Progenitor cell of endocrine pancreas (in vitro differentiated cells): ENCODE measurements at regions not wholly inside any gene's neighbourhood (a gene's known extent, or its start where the extent isn't known, plus 50 kb on each side); places are given as distances from the start of the nearest gene placed in this dataset.
A peak's percentile ranks its signal among the peaks of the same experiment; 100 is the strongest.

Experiments
- DNase-seq: peaks from one replicate; pipeline ENCODE4 v3.0.0; 2021; ENCODE audit warnings: low spot score; ENCODE audit not compliant: unreplicated experiment
- H3K27ac Mint-ChIP-seq: 2 replicates; pipeline ENCODE4 v1.8.0; 2021; ENCODE audit warnings: mild to moderate bottlenecking, moderate library complexity, mixed read lengths
- H3K27me3 Mint-ChIP-seq: 2 replicates; pipeline ENCODE4 v1.8.0; 2021; ENCODE audit warnings: mixed read lengths
- H3K36me3 Mint-ChIP-seq: 2 replicates; pipeline ENCODE4 v1.8.0; 2022; ENCODE audit warnings: mixed read lengths; ENCODE audit not compliant: insufficient read depth
- H3K4me1 Mint-ChIP-seq: 2 replicates; pipeline ENCODE4 v1.8.0; 2021; ENCODE audit warnings: low read depth, mixed read lengths
- H3K4me3 Mint-ChIP-seq: 2 replicates; pipeline ENCODE4 v1.8.0; 2021; ENCODE audit warnings: low read depth, mild to moderate bottlenecking, moderate library complexity, mixed read lengths
- H3K9me3 Mint-ChIP-seq: 2 replicates; pipeline ENCODE4 v1.8.0; 2021; ENCODE audit warnings: low read depth, mixed read lengths
- TF ChIP-seq, protein P1 (sequence below): fragments of 200-600 bp; sonication (generic); IDR thresholded peaks from one replicate; pipeline ENCODE4 v1.5.0; 2021; ENCODE audit warnings: antibody characterized with exemption, mild to moderate bottlenecking; ENCODE audit not compliant: unreplicated experiment

DNA sequence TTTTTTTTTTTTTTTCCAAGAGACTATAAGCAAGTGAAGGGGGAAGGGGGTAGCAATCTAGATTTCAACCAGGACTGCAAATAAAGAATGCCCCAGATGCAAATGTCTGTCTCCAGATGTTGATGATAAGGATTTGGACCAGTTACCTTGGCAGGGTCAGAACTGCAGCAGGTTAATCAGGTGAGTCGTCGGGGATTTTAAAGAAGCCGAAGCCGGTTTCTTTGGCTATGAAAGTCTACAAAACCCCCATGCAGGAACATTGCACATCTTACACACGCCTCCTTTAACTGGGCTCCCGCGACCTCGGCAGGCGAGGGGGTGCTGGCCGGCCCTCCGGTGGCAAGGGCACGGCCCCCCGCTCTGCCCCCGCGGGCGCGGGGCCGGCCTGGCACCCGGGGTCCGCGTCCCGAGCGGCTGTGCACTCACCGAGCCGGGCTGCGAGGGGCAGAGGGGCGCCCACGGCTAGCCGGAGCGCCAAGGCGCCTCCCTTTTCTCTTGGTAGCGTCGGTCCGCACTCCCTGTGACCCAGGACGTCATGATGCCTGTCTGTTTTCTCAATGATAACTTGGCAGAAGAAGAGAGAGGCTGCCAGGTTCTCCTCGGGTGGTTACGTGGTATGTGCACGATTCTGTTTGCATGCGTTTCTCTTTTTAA lies 366.3 kb upstream of the ESRRG start:
- Mint-ChIP-seq H3K9me3 (no peaks in the 10 kb centered on the region), H3K4me1 (peaks cover 14% of the 10 kb centered on the region), H3K4me3 (peak overlapping the region; percentile 72), H3K36me3 (no peaks in the 10 kb centered on the region), H3K27me3 (peaks cover 61% of the 10 kb centered on the region), H3K27ac (no peak overlapping the region)
- DNase-seq = peak; percentile 11
- TF ChIP-seq, protein P1, sequence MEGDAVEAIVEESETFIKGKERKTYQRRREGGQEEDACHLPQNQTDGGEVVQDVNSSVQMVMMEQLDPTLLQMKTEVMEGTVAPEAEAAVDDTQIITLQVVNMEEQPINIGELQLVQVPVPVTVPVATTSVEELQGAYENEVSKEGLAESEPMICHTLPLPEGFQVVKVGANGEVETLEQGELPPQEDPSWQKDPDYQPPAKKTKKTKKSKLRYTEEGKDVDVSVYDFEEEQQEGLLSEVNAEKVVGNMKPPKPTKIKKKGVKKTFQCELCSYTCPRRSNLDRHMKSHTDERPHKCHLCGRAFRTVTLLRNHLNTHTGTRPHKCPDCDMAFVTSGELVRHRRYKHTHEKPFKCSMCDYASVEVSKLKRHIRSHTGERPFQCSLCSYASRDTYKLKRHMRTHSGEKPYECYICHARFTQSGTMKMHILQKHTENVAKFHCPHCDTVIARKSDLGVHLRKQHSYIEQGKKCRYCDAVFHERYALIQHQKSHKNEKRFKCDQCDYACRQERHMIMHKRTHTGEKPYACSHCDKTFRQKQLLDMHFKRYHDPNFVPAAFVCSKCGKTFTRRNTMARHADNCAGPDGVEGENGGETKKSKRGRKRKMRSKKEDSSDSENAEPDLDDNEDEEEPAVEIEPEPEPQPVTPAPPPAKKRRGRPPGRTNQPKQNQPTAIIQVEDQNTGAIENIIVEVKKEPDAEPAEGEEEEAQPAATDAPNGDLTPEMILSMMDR = no peak

DNA sequence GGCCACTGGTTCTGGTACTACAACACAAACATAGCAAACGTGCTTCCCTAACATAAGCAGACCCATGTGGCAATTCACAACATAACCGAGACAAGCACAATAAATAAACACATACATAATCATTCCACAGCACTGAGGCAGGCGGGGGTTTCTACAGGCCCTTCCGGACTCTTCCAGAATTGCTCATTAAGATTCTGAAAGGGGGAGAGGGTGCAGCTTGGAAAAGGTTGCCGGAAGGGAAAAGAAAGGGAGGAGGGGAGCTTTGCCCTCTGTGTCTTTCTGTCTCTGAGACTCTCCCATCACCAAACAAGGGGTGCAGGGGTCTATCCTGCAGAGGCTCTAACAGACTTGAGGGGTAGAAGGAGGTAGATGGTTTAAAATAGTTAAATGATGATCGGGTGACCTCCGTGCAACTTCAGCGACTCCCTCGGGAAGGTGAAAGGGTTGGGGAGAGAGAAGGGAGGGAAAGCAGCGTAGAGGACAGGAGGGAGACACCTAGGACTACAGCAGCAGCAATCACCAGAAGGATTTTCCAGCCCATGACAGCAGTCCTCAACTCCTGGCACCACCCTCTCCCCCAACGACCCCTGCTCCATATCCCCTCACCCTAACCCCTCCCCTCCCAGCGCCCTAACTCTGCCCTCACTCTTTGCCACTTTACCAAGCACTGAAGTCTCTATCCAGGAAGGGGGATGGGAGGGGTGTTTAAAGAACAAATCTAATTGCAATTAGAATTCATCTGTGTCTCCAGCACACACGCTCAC lies 365.5 kb upstream of the ESRRG start:
- Mint-ChIP-seq H3K4me1 (peaks cover 13% of the 10 kb centered on the region), H3K27me3 (peaks cover 61% of the 10 kb centered on the region), H3K9me3 (no peaks in the 10 kb centered on the region), H3K36me3 (no peaks in the 10 kb centered on the region), H3K4me3 (peak overlapping the region; percentile 72), H3K27ac (no peak overlapping the region)
- TF ChIP-seq, protein P1 = no peak
- DNase-seq = no peak

DNA sequence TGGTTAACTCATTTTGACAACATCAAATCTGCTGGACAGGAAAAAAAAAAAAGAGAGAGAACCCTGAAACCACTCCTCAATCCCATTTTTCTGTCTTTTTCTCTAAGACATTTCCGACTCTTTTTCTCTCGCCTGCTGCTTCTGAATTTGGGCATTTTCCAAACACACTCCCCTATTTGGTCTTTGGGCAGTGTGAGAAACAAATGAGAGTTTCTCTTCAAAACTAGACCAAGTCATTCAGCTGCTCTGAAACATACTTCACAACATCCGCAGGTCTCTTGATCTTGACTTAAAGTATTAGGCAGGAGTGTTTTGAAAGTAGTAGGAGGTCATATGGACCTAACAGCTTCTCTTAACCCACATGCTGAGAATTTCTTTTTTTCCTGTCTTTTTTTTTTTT lies 364.8 kb upstream of the ESRRG start:
- TF ChIP-seq, protein P1 = no peak
- H3K4me3 Mint-ChIP-seq = no peak overlapping the region

DNA sequence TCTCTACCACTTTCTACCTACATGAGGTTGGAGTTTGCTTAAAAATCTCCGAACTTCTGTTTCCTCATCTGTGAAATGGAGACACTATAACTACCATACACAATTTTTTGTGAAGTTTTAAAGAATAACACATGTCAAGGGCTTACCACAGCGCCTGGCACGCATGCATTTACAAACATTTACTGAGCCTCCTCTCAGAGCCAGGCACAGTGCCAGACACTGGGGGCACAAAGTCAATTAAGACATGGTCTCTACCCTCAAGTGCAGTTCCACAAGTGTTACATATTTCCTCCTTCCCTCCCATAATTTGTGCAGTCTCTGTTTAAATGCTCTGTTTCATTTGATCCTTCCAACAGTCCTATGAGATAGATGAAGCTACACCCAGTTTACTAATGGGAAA lies 356.4 kb upstream of the ESRRG start:
- H3K36me3 Mint-ChIP-seq = no peaks in the 10 kb centered on the region
- H3K27me3 Mint-ChIP-seq = peaks cover 2% of the 10 kb centered on the region
- H3K4me3 Mint-ChIP-seq = no peak overlapping the region

More for the DNA sequence above, 364.8 kb upstream of the ESRRG start:
- Mint-ChIP-seq H3K4me1 (peaks cover 13% of the 10 kb centered on the region), H3K36me3 (no peaks in the 10 kb centered on the region), H3K27me3 (peaks cover 61% of the 10 kb centered on the region), H3K27ac (no peak overlapping the region), H3K9me3 (no peaks in the 10 kb centered on the region)
- DNase-seq = no peak

DNA sequence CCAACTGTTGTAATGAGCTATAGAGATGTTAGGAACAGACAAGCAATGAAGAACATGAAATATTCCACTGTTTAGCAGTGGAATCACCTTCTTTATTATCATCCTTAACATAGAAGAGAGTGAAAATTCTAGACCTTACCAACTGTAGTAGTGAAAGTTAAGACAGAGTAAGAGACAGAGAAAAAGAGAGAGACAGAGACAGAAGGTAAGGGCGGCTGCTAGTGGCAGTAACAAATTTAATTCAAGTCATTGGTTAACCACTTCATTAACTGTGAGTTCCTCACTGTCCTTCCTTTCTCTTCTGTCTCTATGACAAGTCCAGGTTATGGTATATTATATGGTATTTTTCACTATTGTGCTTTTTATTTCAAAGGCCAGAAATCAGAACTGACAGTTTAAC lies 355.7 kb upstream of the ESRRG start:
- Mint-ChIP-seq H3K9me3 (no peaks in the 10 kb centered on the region), H3K27me3 (peaks cover 2% of the 10 kb centered on the region), H3K27ac (no peak overlapping the region), H3K4me3 (no peak overlapping the region), H3K4me1 (peaks cover 18% of the 10 kb centered on the region), H3K36me3 (no peaks in the 10 kb centered on the region)
- TF ChIP-seq, protein P1 = no peak
- DNase-seq = no peak

More for the DNA sequence above, 356.4 kb upstream of the ESRRG start:
- no peak for DNase-seq
- Mint-ChIP-seq H3K4me1 (peaks cover 18% of the 10 kb centered on the region), H3K27ac (no peak overlapping the region), H3K9me3 (no peaks in the 10 kb centered on the region)
- TF ChIP-seq, protein P1 = no peak
